ENCODE measurements at regions not wholly inside any gene's neighbourhood (a gene's known extent, or its start where the extent isn't known, plus 50 kb on each side); places are given as distances from the start of the nearest gene placed in this dataset.

GRCh38 chr1:30048905-30049304 is 674.5 kb downstream of the MATN1 start:
- no peak for DNase-seq (ENCODE audit: low spot score)

DNA sequence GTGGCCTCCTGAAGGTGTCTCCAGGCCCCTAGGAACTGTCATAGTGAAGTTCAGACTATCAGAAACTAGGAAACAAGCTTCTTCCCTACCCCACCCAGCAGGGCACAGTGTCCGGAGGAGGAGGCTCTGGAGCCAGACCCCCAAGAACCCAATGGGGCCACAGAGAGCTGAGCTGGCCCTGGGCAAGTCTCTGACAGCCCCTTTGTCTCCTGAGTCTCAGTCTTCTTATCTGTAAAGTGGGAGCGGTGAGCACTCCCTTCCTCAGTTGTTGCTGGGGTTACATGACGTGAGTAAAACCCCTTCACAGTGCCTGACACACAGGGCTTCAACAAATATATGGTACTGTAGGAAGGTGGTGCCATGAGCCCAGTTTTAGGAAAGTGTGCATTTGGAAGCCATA is 675.8 kb downstream of the MATN1 start:
- no peak for DNase-seq (ENCODE audit: low spot score)

GRCh38 chr1:30046751-30047150 is 676.6 kb downstream of the MATN1 start:
- DNase-seq (ENCODE audit: low spot score) = no peak

DNA sequence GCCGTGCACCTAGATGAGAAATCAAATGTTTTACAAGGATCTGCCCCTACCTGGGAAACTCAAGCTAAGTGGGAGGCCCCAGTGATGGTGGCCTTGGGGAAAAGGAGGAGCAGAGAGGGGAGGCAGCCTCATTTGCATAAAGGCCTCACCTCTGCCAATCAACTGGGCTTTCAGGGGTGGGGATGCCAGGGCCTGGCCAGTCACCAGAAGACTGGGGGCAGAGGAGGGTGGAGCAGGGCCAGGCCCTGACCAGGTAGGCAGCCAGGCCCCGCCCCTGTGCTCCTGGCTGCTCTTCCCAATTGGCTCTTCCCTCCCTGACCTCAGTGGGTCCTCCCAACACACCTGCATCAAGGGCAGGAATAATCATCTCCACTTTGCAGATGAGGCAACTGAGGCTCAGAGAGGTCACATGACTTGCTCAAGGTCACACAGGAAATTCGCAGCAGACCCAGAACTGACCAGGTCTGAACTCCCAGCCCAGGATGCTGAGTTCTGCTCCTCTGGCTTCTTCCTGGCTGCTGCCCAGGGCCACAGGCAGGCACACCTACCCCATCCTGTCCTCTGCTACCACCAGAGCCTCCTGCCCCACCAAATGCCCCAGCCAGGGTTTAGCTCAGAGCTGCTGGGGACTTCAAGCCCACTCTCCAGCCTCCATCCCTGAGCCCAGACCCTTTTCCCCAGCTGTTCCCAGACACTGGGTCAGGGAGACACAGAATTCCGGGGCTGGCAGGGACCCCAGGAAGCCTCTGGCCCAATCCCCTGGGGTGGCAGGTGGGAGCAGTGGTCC is 677.9 kb downstream of the MATN1 start:
- no peak for DNase-seq (ENCODE audit: low spot score)

- no peak for DNase-seq (ENCODE audit: low spot score)
Measured at GRCh38 chr1:30044656-30045144, 678.7 kb downstream of the MATN1 start.

DNA sequence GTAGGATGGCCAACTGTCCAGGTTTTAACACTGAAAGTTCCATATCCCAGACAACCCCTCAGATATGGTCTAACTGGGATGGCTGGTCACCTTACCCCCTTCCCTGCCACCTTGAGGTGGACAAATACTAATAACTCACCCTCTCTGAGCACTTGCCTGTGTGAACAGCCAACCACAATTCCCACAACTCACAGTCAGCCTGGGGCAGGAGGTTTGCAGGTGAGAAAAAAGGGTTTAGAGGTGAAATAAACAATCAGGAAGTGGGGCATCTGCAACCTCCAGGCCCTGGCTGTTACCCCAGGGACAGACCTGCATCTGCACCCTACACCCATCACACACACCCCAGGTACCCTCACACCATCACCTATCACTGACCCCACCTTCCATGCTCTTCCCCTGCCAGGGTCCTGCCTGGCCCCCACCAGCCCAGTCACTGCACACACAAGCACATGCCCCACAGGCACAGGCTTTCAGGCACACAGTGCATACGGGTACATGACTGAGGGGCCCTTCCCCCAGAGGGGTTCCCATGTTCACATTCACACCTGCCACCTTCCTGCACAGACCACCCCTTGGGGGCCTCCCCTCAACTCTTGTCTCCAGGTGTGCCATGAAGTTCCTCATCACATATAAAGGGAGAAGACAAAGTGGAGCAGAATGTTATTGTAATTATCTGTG is 679.5 kb downstream of the MATN1 start:
- DNase-seq (ENCODE audit: low spot score) = no peak

DNA sequence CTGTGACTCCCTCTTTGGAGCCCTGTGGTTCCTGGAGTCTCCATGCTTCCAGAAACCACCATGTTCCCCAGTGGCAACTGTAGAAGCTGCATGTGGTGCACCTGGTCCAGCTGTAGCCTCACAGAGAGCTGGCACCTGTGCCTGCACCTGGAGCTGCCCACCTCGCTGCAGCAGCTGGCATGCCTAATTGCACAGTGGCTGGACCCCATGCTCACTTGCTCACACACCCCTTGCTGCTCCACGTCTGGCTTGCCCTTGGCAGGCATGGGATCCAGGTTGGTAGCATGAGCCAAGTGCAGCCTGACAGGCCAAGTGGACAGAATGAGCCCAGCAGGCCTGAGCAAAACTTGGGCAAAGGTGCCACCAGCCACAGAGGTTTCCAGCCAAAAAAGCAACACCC is 680.1 kb downstream of the MATN1 start:
- DNase-seq (ENCODE audit: low spot score) = no peak

DNA sequence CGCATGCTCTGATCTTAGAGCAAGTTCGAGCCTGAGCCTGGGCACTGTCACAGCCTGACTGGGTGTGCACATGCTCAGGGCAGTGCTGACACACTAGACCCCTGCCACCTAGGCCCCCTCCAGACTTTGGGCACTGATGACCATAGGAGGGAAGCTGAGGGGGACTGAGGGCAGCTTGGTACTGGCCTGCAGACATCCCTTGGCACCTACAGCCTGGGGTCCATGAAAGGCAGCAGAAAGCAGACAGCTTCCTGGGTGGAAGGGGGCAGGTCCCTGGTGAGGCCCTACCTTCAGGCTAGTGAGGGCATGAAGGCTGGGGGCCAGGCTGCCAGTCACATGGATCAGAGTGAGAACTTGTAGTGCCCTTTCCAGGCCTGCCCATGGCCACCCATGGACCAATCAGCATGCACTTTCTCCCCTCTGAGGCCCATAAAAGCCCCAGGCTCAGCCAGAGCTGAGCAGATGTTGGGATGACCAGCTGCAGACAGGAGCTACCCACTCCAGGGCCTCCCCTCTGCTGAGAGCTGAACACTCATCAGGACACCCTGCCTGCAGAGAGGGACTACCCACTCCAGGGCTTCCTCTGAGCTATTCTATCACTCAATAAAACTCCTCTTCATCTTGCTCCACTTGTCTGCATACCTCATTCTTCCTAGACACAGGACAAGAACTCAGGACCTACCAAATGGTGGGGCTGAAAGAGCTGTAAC is 680.8 kb downstream of the MATN1 start:
- no peak for DNase-seq (ENCODE audit: low spot score)

GRCh38 chr1:30041741-30042437 is 681.5 kb downstream of the MATN1 start:
- DNase-seq (ENCODE audit: low spot score) = no peak

- DNase-seq (ENCODE audit: low spot score) = no peak
Measured at GRCh38 chr1:30040081-30041019, 683.0 kb downstream of the MATN1 start.

GRCh38 chr1:30039354-30040080 is 683.9 kb downstream of the MATN1 start:
- no peak for DNase-seq (ENCODE audit: low spot score)

DNA sequence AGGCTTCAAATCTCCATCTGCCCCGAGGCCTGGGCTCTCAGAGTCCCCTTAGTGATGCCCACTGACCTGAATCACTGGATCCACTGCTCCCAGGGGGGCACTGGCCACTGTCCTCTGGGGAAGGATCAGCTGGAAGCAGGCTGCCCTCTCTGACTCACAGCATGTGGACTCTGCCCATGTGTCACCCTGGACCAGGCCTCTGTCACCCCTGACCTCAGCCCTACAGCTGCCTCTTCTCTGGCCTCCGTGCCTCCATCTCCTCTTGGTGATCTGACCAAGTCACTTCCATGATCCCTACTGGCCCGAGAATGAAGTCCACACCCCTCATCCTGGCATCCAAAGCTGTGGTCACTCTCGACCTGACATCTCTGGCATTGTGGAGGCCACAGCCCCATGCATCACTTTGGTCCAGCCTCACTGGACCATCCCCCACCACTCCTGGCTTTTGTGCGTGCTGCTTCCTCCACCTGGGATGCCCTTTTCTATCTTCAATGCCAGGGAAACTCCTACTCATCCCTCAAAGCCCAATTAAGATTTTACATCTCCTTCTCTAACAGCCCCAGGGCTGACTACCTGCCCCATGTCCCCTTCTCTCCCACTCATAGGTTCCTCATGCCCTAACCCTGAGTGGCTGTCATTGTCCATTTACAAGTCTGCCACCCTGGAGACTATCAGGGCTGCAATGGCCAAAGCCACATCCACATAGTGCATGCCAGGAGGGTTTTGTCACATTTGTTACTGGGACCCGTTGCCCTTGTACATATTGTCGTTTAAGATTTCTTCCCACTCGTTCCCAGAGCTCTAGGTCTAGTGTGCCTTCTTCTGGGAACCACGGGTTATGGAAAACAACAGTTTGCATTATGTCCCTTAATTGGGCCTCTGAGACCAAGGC is 685.0 kb downstream of the MATN1 start:
- no peak for DNase-seq (ENCODE audit: low spot score)

GRCh38 chr1:30037251-30038118 is 685.9 kb downstream of the MATN1 start:
- DNase-seq (ENCODE audit: low spot score) = no peak

GRCh38 chr1:30036666-30037065 is 686.7 kb downstream of the MATN1 start:
- no peak for DNase-seq (ENCODE audit: low spot score)

- DNase-seq (ENCODE audit: low spot score) = no peak
Measured at GRCh38 chr1:30036229-30036547, 687.2 kb downstream of the MATN1 start.

DNA sequence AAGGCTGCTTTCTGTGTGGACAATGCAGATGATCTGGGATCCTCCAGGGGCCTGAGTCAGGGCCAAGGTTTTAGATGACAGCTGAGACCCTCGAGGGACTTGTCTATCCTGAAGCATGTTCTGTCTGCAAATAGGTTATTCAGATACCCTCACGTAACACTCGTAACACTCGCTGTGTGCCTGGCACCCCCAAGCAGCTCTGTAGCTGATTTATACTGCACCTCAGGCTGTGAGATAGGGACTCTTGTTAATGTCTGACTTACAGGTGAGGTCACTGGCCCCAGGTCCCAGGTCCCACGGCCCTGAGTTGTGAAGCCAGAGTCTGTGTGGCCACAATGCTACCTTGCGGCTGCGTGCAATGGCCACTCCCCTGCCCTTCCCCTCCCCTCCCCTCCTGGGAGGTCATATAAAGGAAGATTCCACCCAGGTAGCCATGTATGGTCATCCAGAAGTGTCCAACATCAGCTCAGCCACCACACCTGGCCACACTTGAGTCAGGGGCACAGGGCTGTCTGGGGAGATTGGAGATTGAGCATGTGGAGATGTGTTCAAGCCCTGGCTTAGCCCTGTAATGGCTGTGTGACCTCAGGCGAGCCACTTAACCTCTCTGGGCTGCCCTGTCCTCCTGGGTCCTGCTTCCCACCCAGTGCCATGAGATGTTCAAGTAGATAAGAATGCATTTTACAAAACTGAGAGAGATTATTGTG is 687.7 kb downstream of the MATN1 start:
- no peak for DNase-seq (ENCODE audit: low spot score)

DNA sequence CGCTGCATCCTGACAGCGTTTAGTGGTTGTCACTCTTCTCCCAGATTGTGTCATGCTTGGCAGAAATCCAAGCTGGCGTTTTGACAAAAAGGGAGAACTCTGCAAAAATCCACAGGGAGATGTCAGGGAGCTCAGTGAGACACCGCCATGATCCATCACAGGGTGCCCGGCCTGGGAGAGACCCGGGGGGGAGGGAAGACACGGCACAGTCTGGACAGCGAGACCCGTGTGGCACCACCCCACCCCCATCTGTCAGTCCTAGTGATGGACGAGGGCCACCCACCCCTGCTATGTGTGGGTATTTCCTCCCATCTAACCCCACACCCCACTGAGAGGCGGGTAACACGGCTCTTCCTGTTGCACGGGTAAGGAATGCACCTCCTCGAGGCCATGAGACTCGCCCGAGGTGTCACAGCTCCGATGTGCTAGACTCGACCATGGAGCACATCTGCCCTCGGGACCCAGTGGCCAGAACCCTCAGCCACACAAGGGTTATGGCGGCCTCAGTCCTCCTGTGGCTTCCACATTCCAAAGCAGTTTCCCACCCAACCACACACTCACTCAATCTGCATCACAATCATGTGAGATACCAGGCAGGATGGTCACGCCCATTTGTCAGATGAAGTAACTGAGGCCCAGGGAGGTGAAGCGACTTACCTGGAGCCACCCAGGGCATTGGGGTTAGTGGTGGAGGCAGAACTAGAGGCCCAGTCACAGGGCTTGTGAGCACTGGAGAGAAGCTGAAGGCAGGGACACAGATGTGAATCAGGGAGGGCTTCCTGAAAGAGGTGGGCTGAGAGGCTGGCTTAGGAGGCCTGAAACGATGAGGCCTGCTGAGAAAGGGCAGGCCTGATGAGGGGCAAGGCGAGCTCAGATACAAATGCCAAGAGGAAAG is 688.5 kb downstream of the MATN1 start:
- no peak for DNase-seq (ENCODE audit: low spot score)

Measured in COLO829 (cell line).